ENCODE measurements at regions not wholly inside any gene's neighbourhood (a gene's known extent, or its start where the extent isn't known, plus 50 kb on each side); places are given as distances from the start of the nearest gene placed in this dataset.

- no peak overlapping the region for H2BK5ac ChIP-seq (ENCODE audit: low read depth, low read length, poor library complexity, severe bottlenecking)
- no peaks in the 10 kb centered on the region for H3K27me3 ChIP-seq (ENCODE audit: control insufficient read depth in 1 of 2, insufficient read depth in 1 of 2, low read length in 2 of 2)
- no peak overlapping the region for H3K14ac ChIP-seq (ENCODE audit: low read length in 2 of 2)
- WGBS: 74% methylated on average over 6 of the region's 7 CpGs
- H3K23ac ChIP-seq (ENCODE audit: low read length in 2 of 2): no peak overlapping the region
- H3K18ac ChIP-seq (ENCODE audit: low read depth in 1 of 2, low read length in 2 of 2): no peak overlapping the region
- H3K4ac ChIP-seq (ENCODE audit: low read depth in 1 of 2, low read length in 2 of 2): no peak overlapping the region
- H4K91ac ChIP-seq (ENCODE audit: low read length): no peak overlapping the region
- no peak overlapping the region for H3K9ac ChIP-seq (ENCODE audit: low read length)
- H3K27ac ChIP-seq (ENCODE audit: low read length, poor library complexity, severe bottlenecking): no peak overlapping the region
- H2BK15ac ChIP-seq (ENCODE audit: low read depth, poor library complexity, severe bottlenecking): no peak overlapping the region
- H2BK12ac ChIP-seq (ENCODE audit: low read length in 2 of 2): no peak overlapping the region
- no peak overlapping the region for H2AK5ac ChIP-seq (ENCODE audit: low read length, severe bottlenecking)
- no peak overlapping the region for H4K8ac ChIP-seq (ENCODE audit: low read length)
- no peaks in the 10 kb centered on the region for H3K9me3 ChIP-seq (ENCODE audit: control insufficient read depth, low read length)
- no peak overlapping the region for H3K4me3 ChIP-seq (ENCODE audit: insufficient read depth in 1 of 2, low read depth in 1 of 2, low read length in 2 of 2)
- no peak overlapping the region for H2BK120ac ChIP-seq (ENCODE audit: low read depth, low read length)
- no peak for DNase-seq
- H3K4me2 ChIP-seq (ENCODE audit: low read length, poor library complexity, severe bottlenecking): no peak overlapping the region
- no peaks in the 10 kb centered on the region for H3K36me3 ChIP-seq (ENCODE audit: control insufficient read depth in 1 of 2, insufficient read depth in 2 of 2, low read depth in 1 of 2, low read length in 2 of 2)
- no peaks in the 10 kb centered on the region for H3K79me1 ChIP-seq (replicated peaks; ENCODE audit: low read length, poor library complexity, severe bottlenecking)
- H2AFZ ChIP-seq (ENCODE audit: low read depth, low read length): no peak overlapping the region
- no peaks in the 10 kb centered on the region for H3K4me1 ChIP-seq (ENCODE audit: control insufficient read depth, insufficient read depth, low read depth, low read length)
These were observed 434.0 kb upstream of the C9orf72 start for GRCh38 chr9:28007097-28007817.

GRCh38 chr9:28014212-28014611 lies 440.9 kb upstream of the C9orf72 start:
- H2AFZ ChIP-seq (ENCODE audit: low read depth, low read length): no peak overlapping the region

GRCh38 chr9:28024676-28025075 lies 451.4 kb upstream of the C9orf72 start:
- no peak overlapping the region for H3K23ac ChIP-seq (ENCODE audit: low read length in 2 of 2)
- no peak overlapping the region for H2BK120ac ChIP-seq (ENCODE audit: low read depth, low read length)
- H3K9ac ChIP-seq (ENCODE audit: low read length): no peak overlapping the region
- no peak overlapping the region for H3K27ac ChIP-seq (ENCODE audit: low read length, poor library complexity, severe bottlenecking)
- WGBS: 96% methylated on average over 4 of the region's 6 CpGs
- H4K8ac ChIP-seq (ENCODE audit: low read length): no peak overlapping the region
- no peaks in the 10 kb centered on the region for H3K27me3 ChIP-seq (ENCODE audit: control insufficient read depth in 1 of 2, insufficient read depth in 1 of 2, low read length in 2 of 2)
- no peaks in the 10 kb centered on the region for H3K36me3 ChIP-seq (ENCODE audit: control insufficient read depth in 1 of 2, insufficient read depth in 2 of 2, low read depth in 1 of 2, low read length in 2 of 2)
- H3K9me3 ChIP-seq (ENCODE audit: control insufficient read depth, low read length): no peaks in the 10 kb centered on the region
- no peak overlapping the region for H2AFZ ChIP-seq (ENCODE audit: low read depth, low read length)
- H3K4me1 ChIP-seq (ENCODE audit: control insufficient read depth, insufficient read depth, low read depth, low read length): no peaks in the 10 kb centered on the region
- H3K4me3 ChIP-seq (ENCODE audit: insufficient read depth in 1 of 2, low read depth in 1 of 2, low read length in 2 of 2): no peak overlapping the region
- H2BK15ac ChIP-seq (ENCODE audit: low read depth, poor library complexity, severe bottlenecking): no peak overlapping the region
- H3K79me1 ChIP-seq (replicated peaks; ENCODE audit: low read length, poor library complexity, severe bottlenecking): no peaks in the 10 kb centered on the region
- H2AK5ac ChIP-seq (ENCODE audit: low read length, severe bottlenecking): no peak overlapping the region
- no peak overlapping the region for H2BK5ac ChIP-seq (ENCODE audit: low read depth, low read length, poor library complexity, severe bottlenecking)
- no peak for DNase-seq
- H3K14ac ChIP-seq (ENCODE audit: low read length in 2 of 2): no peak overlapping the region
- H3K4ac ChIP-seq (ENCODE audit: low read depth in 1 of 2, low read length in 2 of 2): no peak overlapping the region
- H3K18ac ChIP-seq (ENCODE audit: low read depth in 1 of 2, low read length in 2 of 2): no peak overlapping the region
- H3K4me2 ChIP-seq (ENCODE audit: low read length, poor library complexity, severe bottlenecking): no peak overlapping the region
- H4K91ac ChIP-seq (ENCODE audit: low read length): no peak overlapping the region
- H2BK12ac ChIP-seq (ENCODE audit: low read length in 2 of 2): no peak overlapping the region

More at GRCh38 chr9:28014212-28014611, 440.9 kb upstream of the C9orf72 start:
- H2AK5ac ChIP-seq (ENCODE audit: low read length, severe bottlenecking): no peak overlapping the region
- H3K4me2 ChIP-seq (ENCODE audit: low read length, poor library complexity, severe bottlenecking): no peak overlapping the region
- H3K14ac ChIP-seq (ENCODE audit: low read length in 2 of 2): no peak overlapping the region
- no peak overlapping the region for H3K4me3 ChIP-seq (ENCODE audit: insufficient read depth in 1 of 2, low read depth in 1 of 2, low read length in 2 of 2)
- H3K36me3 ChIP-seq (ENCODE audit: control insufficient read depth in 1 of 2, insufficient read depth in 2 of 2, low read depth in 1 of 2, low read length in 2 of 2): no peaks in the 10 kb centered on the region
- H3K23ac ChIP-seq (ENCODE audit: low read length in 2 of 2): no peak overlapping the region
- H3K9ac ChIP-seq (ENCODE audit: low read length): no peak overlapping the region
- no peak overlapping the region for H2BK12ac ChIP-seq (ENCODE audit: low read length in 2 of 2)
- H2BK120ac ChIP-seq (ENCODE audit: low read depth, low read length): no peak overlapping the region
- H3K79me1 ChIP-seq (replicated peaks; ENCODE audit: low read length, poor library complexity, severe bottlenecking): no peaks in the 10 kb centered on the region
- no peaks in the 10 kb centered on the region for H3K4me1 ChIP-seq (ENCODE audit: control insufficient read depth, insufficient read depth, low read depth, low read length)
- no peak overlapping the region for H2BK15ac ChIP-seq (ENCODE audit: low read depth, poor library complexity, severe bottlenecking)
- no peak overlapping the region for H2BK5ac ChIP-seq (ENCODE audit: low read depth, low read length, poor library complexity, severe bottlenecking)
- H3K9me3 ChIP-seq (ENCODE audit: control insufficient read depth, low read length): no peaks in the 10 kb centered on the region
- no peak overlapping the region for H4K91ac ChIP-seq (ENCODE audit: low read length)
- no peak overlapping the region for H3K18ac ChIP-seq (ENCODE audit: low read depth in 1 of 2, low read length in 2 of 2)
- no peaks in the 10 kb centered on the region for H3K27me3 ChIP-seq (ENCODE audit: control insufficient read depth in 1 of 2, insufficient read depth in 1 of 2, low read length in 2 of 2)
- no peak overlapping the region for H4K8ac ChIP-seq (ENCODE audit: low read length)
- DNase-seq: no peak
- H3K4ac ChIP-seq (ENCODE audit: low read depth in 1 of 2, low read length in 2 of 2): no peak overlapping the region
- no peak overlapping the region for H3K27ac ChIP-seq (ENCODE audit: low read length, poor library complexity, severe bottlenecking)

GRCh38 chr9:28025186-28025585 lies 451.9 kb upstream of the C9orf72 start:
- WGBS: 60% methylated on average over 1 of the region's 2 CpGs

More at GRCh38 chr9:28025186-28025585, 451.9 kb upstream of the C9orf72 start:
- Histone ChIP-seq H4K8ac (ENCODE audit: low read length) (no peak overlapping the region), H4K91ac (ENCODE audit: low read length) (no peak overlapping the region), H3K36me3 (ENCODE audit: control insufficient read depth in 1 of 2, insufficient read depth in 2 of 2, low read depth in 1 of 2, low read length in 2 of 2) (no peaks in the 10 kb centered on the region), H3K4me1 (ENCODE audit: control insufficient read depth, insufficient read depth, low read depth, low read length) (no peaks in the 10 kb centered on the region), H2BK15ac (ENCODE audit: low read depth, poor library complexity, severe bottlenecking) (no peak overlapping the region), H3K27ac (ENCODE audit: low read length, poor library complexity, severe bottlenecking) (no peak overlapping the region), H2BK5ac (ENCODE audit: low read depth, low read length, poor library complexity, severe bottlenecking) (no peak overlapping the region), H2BK12ac (ENCODE audit: low read length in 2 of 2) (no peak overlapping the region), H3K9me3 (ENCODE audit: control insufficient read depth, low read length) (no peaks in the 10 kb centered on the region), H3K14ac (ENCODE audit: low read length in 2 of 2) (no peak overlapping the region), H3K18ac (ENCODE audit: low read depth in 1 of 2, low read length in 2 of 2) (no peak overlapping the region), H3K4ac (ENCODE audit: low read depth in 1 of 2, low read length in 2 of 2) (no peak overlapping the region), H3K79me1 (replicated peaks; ENCODE audit: low read length, poor library complexity, severe bottlenecking) (no peaks in the 10 kb centered on the region), H3K4me2 (ENCODE audit: low read length, poor library complexity, severe bottlenecking) (no peak overlapping the region), H3K4me3 (ENCODE audit: insufficient read depth in 1 of 2, low read depth in 1 of 2, low read length in 2 of 2) (no peak overlapping the region), H2AK5ac (ENCODE audit: low read length, severe bottlenecking) (no peak overlapping the region), H2AFZ (ENCODE audit: low read depth, low read length) (no peak overlapping the region), H2BK120ac (ENCODE audit: low read depth, low read length) (no peak overlapping the region), H3K23ac (ENCODE audit: low read length in 2 of 2) (no peak overlapping the region), H3K27me3 (ENCODE audit: control insufficient read depth in 1 of 2, insufficient read depth in 1 of 2, low read length in 2 of 2) (no peaks in the 10 kb centered on the region), H3K9ac (ENCODE audit: low read length) (no peak overlapping the region)
- DNase-seq: no peak
